ENCODE measurements at regions not wholly inside any gene's neighbourhood (a gene's known extent, or its start where the extent isn't known, plus 50 kb on each side); places are given as distances from the start of the nearest gene placed in this dataset.
"Not testable (repeated sequence)": the region's sequence is repeated elsewhere in the genome, so short reads cannot be mapped to it uniquely, and the experiment has no call there.

DNA sequence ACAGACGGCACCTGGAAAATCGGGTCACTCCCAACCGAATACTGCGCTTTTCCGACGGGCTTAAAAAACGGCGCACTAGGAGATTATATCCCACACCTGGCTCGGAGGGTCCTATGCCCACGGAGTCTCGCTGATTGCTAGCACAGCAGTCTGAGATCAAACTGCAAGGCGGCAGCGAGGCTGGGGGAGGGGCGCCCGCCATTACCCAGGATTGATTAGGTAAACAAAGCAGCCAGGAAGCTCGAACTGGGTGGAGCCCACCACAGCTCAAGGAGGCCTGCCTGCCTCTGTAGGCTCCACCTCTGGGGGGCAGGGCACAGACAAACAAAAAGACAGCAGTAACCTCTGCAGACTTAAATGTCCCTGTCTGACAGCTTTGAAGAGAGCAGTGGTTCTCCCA lies 64.5 kb downstream of the SLC30A10 start:
- H3K27ac Mint-ChIP-seq; POLR2A ChIA-PET; CTCF ChIA-PET; H3K4me3 Mint-ChIP-seq; H3K36me3 Mint-ChIP-seq (ENCODE audit: low read depth); intact Hi-C loops (cut with micrococcal nuclease); ATAC-seq (ENCODE audit: low read depth); DNase-seq; H3K9me3 Mint-ChIP-seq; H3K4me1 Mint-ChIP-seq: not testable (repeated sequence)
- H3K27me3 Mint-ChIP-seq: peaks cover 12% of the 10 kb centered on the region

DNA sequence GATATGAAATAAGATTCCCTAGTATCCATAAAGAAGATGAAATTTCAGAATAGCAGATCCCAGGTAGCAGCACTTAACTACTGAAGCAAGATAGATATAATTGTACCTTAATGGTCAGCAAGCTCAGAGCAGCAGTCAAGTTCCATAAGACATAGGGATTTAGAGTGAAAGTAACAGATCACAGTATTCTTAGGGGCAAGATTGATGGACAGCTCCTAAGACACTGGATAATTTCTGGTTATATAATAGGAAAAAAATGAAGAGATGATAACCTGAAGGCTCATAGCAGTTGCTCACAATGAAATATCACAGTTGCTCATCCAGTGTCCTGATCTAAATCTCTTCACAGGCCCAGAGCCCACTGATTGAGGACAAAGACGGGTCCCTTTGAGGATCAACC lies 66.0 kb downstream of the SLC30A10 start:
- Mint-ChIP-seq H3K36me3 (ENCODE audit: low read depth) (no peaks in the 10 kb centered on the region), H3K4me3 (no peak overlapping the region), H3K9me3 (no peaks in the 10 kb centered on the region), H3K27ac (no peak overlapping the region), H3K27me3 (peaks cover 12% of the 10 kb centered on the region), H3K4me1 (no peaks in the 10 kb centered on the region)
- CTCF ChIA-PET: no interaction called here
- intact Hi-C loops (cut with micrococcal nuclease): no loop called here
- DNase-seq (no peak), ATAC-seq (ENCODE audit: low read depth) (no peak)
- TF ChIP-seq, protein P1, sequence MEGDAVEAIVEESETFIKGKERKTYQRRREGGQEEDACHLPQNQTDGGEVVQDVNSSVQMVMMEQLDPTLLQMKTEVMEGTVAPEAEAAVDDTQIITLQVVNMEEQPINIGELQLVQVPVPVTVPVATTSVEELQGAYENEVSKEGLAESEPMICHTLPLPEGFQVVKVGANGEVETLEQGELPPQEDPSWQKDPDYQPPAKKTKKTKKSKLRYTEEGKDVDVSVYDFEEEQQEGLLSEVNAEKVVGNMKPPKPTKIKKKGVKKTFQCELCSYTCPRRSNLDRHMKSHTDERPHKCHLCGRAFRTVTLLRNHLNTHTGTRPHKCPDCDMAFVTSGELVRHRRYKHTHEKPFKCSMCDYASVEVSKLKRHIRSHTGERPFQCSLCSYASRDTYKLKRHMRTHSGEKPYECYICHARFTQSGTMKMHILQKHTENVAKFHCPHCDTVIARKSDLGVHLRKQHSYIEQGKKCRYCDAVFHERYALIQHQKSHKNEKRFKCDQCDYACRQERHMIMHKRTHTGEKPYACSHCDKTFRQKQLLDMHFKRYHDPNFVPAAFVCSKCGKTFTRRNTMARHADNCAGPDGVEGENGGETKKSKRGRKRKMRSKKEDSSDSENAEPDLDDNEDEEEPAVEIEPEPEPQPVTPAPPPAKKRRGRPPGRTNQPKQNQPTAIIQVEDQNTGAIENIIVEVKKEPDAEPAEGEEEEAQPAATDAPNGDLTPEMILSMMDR (IDR thresholded peaks at IDR 0.05): no peak
- POLR2A ChIA-PET: no interaction called here

DNA sequence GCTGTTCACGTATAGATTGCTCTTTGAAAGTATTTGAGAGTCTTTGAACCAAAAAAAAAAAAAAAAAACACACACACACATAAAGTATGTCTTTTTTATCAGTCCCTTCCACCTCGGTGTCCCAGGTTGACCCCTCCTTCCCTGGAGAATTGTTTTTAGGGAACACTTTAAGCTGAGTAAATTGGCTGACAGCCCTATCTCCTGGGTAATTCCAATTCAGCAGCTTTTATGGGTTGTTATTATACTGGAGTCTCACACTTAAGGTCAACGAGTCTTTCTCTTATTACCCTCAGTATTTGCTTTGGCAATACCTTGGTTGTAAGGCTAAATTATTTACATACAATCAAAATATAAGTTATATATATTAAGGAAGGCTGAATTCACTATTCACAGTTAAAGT lies 69.4 kb downstream of the SLC30A10 start:
- DNase-seq: no peak
- TF ChIP-seq, protein P1 (IDR thresholded peaks at IDR 0.05): no peak
- POLR2A ChIA-PET: no interaction called here
- Mint-ChIP-seq H3K27ac (no peak overlapping the region), H3K4me1 (no peaks in the 10 kb centered on the region), H3K27me3 (peaks cover 12% of the 10 kb centered on the region), H3K9me3 (peaks cover 2% of the 10 kb centered on the region), H3K36me3 (ENCODE audit: low read depth) (no peaks in the 10 kb centered on the region), H3K4me3 (no peak overlapping the region)
- no peak for ATAC-seq (ENCODE audit: low read depth)
- intact Hi-C loops (cut with micrococcal nuclease): no loop called here
- CTCF ChIA-PET: no interaction called here

DNA sequence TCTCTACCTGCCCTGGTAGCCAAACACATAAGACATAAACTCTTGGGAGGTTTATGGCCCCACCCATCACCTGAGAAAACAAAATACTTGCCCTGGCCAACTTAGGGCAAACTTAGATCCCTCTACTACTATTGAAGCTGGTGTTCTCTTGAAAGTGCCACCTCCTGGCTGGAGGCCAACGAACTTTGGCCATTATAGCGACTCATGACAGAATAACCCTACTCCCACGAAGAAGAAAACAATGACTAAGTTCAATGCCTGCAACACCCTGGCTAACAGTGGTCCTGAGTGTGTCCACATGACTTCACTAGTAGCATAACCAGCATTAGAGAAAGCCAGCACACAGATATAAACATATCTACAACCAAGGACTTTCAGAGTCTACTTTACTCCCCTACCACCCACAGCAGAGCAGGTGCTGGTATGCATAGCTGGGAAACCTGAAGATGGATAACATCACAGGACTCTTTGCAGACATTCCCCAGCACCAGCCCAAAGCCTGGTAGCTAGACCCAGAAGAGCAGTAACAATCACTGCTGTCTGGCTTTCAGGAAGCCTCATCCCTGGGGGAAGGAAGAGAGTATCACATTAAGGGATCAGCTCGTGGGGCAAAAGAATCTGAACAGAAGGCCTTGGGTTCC lies 81.0 kb downstream of the SLC30A10 start:
- ATAC-seq (ENCODE audit: low read depth) (no peak), DNase-seq (no peak)
- H3K27ac Mint-ChIP-seq: no peak overlapping the region
- TF ChIP-seq, protein P1 (IDR thresholded peaks at IDR 0.05): no peak
- POLR2A ChIA-PET: no interaction called here
- peaks cover 11% of the 10 kb centered on the region for H3K27me3 Mint-ChIP-seq
- intact Hi-C loops (cut with micrococcal nuclease): no loop called here
- no peaks in the 10 kb centered on the region for H3K4me1 Mint-ChIP-seq
- no peaks in the 10 kb centered on the region for H3K36me3 Mint-ChIP-seq (ENCODE audit: low read depth)
- no peak overlapping the region for H3K4me3 Mint-ChIP-seq
- CTCF ChIA-PET: no interaction called here
- peaks cover 9% of the 10 kb centered on the region for H3K9me3 Mint-ChIP-seq

DNA sequence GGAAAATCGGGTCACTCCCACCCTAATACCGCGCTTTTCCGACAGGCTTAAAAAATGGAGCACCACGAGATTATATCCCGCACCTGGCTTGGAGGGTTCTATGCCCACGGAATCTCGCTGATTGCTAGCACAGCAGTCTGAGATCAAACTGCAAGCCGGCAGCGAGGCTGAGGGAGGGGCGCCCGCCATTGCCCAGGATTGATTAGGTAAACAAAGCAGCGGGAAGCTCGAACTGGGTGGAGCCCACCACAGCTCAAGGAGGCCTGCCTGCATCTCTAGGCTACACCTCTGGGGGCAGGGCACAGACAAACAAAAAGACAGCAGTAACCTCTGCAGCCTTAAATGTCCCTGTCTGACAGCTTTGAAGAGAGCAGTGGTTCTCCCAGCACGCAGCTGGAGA lies 88.8 kb downstream of the SLC30A10 start:
- H3K27ac Mint-ChIP-seq; H3K4me1 Mint-ChIP-seq; POLR2A ChIA-PET; CTCF ChIA-PET; H3K4me3 Mint-ChIP-seq; H3K36me3 Mint-ChIP-seq (ENCODE audit: low read depth); ATAC-seq (ENCODE audit: low read depth); DNase-seq; H3K9me3 Mint-ChIP-seq: not testable (repeated sequence)
- peaks cover 23% of the 10 kb centered on the region for H3K27me3 Mint-ChIP-seq
- intact Hi-C loops (cut with micrococcal nuclease): loop anchor here (5.0 kb wide), 2 partner anchors 248 to 938 kb away; partner anchors contain the start of gene BPNT1

DNA sequence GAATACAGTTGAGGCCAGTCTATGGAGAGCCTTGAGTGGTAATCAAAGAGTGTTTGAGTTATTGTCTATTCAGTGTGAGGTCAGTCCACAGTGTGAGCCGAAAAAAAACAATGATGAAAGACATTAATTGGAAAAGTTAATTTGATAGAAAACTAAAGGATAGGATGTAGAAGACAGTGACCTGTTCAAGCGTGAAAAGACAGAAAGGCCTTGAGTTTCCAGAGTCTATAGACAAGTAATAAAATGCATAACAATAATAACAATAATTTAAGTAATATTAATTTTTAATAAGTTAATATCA lies 90.4 kb downstream of the SLC30A10 start:
- ATAC-seq (ENCODE audit: low read depth): no peak
- ChIA-PET POLR2A (no interaction called here), CTCF (no interaction called here)
- Mint-ChIP-seq H3K4me3 (no peak overlapping the region), H3K27me3 (peaks cover 25% of the 10 kb centered on the region), H3K27ac (no peak overlapping the region), H3K4me1 (no peaks in the 10 kb centered on the region), H3K36me3 (ENCODE audit: low read depth) (no peaks in the 10 kb centered on the region), H3K9me3 (no peaks in the 10 kb centered on the region)
- TF ChIP-seq, protein P1 (IDR thresholded peaks at IDR 0.05): no peak
- no peak for DNase-seq
- intact Hi-C loops (cut with micrococcal nuclease): loop anchor here (5.0 kb wide), 2 partner anchors 249 to 939 kb away; partner anchors contain the start of gene BPNT1
